ENCODE measurements at regions not wholly inside any gene's neighbourhood (a gene's known extent, or its start where the extent isn't known, plus 50 kb on each side); places are given as distances from the start of the nearest gene placed in this dataset.

- POLR2A ChIA-PET, result no interaction called here
- DNase-seq (no peak), ATAC-seq (no peak)
- Mint-ChIP-seq H3K27ac (no peak overlapping the region), H3K9me3 (no peaks in the 10 kb centered on the region), H3K36me3 (ENCODE audit: low read depth) (no peaks in the 10 kb centered on the region), H3K27me3 (no peaks in the 10 kb centered on the region), H3K4me1 (ENCODE audit: low read depth) (no peaks in the 10 kb centered on the region), H3K4me3 (no peak overlapping the region)
- intact Hi-C loops (cut with micrococcal nuclease), result no loop called here
- TF ChIP-seq CTCF (IDR thresholded peaks at IDR 0.05), result no peak
- CTCF ChIA-PET, result no interaction called here
Measured at GRCh38 chrX:39674490-39675161, 423.1 kb downstream of the BCOR start.

DNA sequence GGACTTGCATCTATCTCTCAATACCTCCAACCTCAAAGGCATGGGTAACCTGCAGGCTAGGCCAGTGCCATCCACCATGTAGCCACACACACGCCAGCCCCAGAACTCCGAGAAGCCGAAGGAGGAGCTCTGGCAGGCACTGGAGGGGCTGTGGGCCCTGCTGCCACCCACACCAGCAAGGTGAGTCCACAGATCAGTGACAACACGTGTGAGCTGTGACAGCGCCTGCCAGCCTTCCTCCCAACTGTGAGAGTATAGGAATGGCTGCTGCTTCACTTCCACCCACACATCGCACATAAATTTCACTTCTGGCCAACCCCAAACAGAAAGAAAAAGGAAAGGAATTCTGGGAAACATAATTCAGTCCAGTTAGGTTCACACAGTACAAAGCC lies 422.6 kb downstream of the BCOR start:
- ATAC-seq (no peak), DNase-seq (no peak)
- Mint-ChIP-seq H3K4me3 (no peak overlapping the region), H3K27ac (no peak overlapping the region), H3K27me3 (no peaks in the 10 kb centered on the region), H3K9me3 (no peaks in the 10 kb centered on the region), H3K36me3 (ENCODE audit: low read depth) (no peaks in the 10 kb centered on the region), H3K4me1 (ENCODE audit: low read depth) (no peaks in the 10 kb centered on the region)
- ChIA-PET POLR2A (no interaction called here), CTCF (no interaction called here)
- no peak for TF ChIP-seq CTCF (IDR thresholded peaks at IDR 0.05)
- intact Hi-C loops (cut with micrococcal nuclease), result no loop called here

DNA sequence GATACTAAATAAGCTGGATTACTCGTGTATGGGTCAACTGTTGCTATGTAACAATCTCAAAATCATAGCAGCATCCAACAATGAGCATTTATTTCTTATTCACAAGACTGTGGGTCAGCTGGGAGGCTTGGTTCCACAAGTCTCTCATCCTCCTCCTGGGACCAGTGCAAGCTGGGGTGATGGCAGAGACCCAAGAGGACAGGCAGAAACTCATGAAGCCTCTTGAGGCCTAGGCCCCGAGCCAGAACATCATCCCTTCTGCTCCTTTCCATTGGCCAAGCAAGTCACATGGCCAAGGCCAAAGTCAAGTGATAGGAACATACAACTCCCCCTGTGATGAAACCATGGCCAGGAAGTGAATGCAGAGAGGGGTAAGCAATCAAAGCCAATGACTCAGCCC lies 422.1 kb downstream of the BCOR start:
- ATAC-seq (no peak), DNase-seq (no peak)
- intact Hi-C loops (cut with micrococcal nuclease), result no loop called here
- H3K9me3 Mint-ChIP-seq, result no peaks in the 10 kb centered on the region
- H3K27me3 Mint-ChIP-seq, result no peaks in the 10 kb centered on the region
- H3K27ac Mint-ChIP-seq, result no peak overlapping the region
- ChIA-PET POLR2A (no interaction called here), CTCF (no interaction called here)
- H3K4me1 Mint-ChIP-seq (ENCODE audit: low read depth), result no peaks in the 10 kb centered on the region
- no peak for TF ChIP-seq CTCF (IDR thresholded peaks at IDR 0.05)
- H3K4me3 Mint-ChIP-seq, result no peak overlapping the region
- no peaks in the 10 kb centered on the region for H3K36me3 Mint-ChIP-seq (ENCODE audit: low read depth)

DNA sequence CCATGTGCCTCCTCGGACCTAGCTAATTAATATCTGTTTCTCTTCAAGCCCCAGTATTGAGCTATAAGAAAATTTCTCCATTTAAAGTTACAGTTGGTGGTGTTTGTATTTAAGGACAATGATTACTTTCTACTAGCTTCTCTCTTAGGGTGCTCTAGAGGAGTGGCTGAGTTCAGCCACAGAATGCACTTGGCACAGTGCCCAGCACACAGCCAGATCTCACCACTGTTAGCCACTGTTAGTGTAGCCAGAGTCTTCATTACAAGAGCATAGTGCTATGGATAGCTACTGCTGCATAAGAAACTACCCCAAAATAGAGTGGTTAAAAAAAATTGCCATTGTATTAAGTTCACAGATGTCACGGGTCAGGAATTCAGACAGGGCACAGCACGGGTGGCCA lies 421.3 kb downstream of the BCOR start:
- intact Hi-C loops (cut with micrococcal nuclease), result no loop called here
- no peaks in the 10 kb centered on the region for H3K27me3 Mint-ChIP-seq
- no peak overlapping the region for H3K27ac Mint-ChIP-seq
- ATAC-seq (no peak), DNase-seq (no peak)
- ChIA-PET POLR2A (no interaction called here), CTCF (no interaction called here)
- no peaks in the 10 kb centered on the region for H3K9me3 Mint-ChIP-seq
- TF ChIP-seq CTCF (IDR thresholded peaks at IDR 0.05), result no peak
- no peaks in the 10 kb centered on the region for H3K36me3 Mint-ChIP-seq (ENCODE audit: low read depth)
- H3K4me3 Mint-ChIP-seq, result no peak overlapping the region
- H3K4me1 Mint-ChIP-seq (ENCODE audit: low read depth), result no peaks in the 10 kb centered on the region

DNA sequence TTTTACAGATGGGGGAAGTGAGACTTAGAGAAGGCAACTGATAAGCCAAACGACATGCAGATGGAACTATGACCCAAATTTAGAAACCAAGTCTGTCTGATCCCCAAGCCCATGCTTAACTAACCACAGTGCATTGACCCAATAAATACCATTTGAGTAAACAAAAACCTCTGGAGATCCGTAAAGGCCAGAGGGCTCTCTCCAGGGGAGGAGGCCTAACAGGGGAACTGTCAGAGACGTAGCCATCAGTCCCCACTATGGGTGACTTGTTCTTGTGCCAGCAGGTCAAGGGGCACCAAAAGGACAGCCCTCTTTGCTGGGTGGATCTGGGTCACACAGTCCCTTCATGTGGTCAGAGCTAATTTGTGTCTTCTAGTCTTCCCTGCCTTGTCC lies 420.2 kb downstream of the BCOR start:
- Mint-ChIP-seq H3K4me3 (no peak overlapping the region), H3K36me3 (ENCODE audit: low read depth) (no peaks in the 10 kb centered on the region), H3K4me1 (ENCODE audit: low read depth) (no peaks in the 10 kb centered on the region), H3K9me3 (no peaks in the 10 kb centered on the region), H3K27me3 (no peaks in the 10 kb centered on the region), H3K27ac (no peak overlapping the region)
- ChIA-PET POLR2A (no interaction called here), CTCF (no interaction called here)
- DNase-seq (no peak), ATAC-seq (no peak)
- intact Hi-C loops (cut with micrococcal nuclease), result no loop called here
- TF ChIP-seq CTCF (IDR thresholded peaks at IDR 0.05), result no peak
